ENCODE measurements at regions not wholly inside any gene's neighbourhood (a gene's known extent, or its start where the extent isn't known, plus 50 kb on each side); places are given as distances from the start of the nearest gene placed in this dataset.

DNA sequence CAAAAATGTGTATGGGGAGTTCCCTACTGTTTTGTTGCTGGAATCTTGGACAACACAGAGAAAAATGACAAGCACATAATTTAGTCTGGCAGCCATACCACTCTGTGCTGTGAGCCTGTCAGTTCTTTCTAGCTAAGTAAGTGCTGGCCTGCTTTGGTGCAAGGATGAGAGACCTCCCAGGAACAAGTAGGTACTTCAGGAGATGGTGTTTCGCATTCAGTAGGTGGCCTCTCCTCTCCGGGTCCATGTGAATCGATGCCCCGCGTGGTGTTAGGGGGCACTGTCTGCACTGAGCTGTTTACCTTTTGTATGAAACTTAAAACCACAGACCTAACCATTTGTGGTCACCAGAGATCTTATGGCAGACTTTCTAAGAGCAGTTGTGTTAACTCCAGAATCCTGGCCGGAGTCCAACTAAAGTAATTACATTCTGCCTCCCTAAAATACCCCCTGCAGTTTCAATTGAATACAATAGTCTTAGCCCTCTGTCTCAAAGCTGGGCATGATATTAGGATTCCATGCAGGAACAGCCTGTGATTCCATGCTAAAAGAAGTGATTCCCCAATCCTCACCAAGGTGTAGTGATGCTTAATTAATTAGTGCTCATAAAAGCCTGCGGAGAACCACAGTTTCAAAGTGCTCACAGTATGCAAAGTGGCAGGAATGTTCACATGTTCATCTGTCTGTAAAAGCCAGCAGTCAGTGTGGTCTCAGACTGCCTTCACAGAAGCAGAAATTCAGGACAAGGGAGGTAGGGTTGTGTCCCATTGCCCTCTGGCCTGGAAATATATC lies 64.2 kb downstream of the LLPH start (continued):
- TF ChIP-seq, protein P1, sequence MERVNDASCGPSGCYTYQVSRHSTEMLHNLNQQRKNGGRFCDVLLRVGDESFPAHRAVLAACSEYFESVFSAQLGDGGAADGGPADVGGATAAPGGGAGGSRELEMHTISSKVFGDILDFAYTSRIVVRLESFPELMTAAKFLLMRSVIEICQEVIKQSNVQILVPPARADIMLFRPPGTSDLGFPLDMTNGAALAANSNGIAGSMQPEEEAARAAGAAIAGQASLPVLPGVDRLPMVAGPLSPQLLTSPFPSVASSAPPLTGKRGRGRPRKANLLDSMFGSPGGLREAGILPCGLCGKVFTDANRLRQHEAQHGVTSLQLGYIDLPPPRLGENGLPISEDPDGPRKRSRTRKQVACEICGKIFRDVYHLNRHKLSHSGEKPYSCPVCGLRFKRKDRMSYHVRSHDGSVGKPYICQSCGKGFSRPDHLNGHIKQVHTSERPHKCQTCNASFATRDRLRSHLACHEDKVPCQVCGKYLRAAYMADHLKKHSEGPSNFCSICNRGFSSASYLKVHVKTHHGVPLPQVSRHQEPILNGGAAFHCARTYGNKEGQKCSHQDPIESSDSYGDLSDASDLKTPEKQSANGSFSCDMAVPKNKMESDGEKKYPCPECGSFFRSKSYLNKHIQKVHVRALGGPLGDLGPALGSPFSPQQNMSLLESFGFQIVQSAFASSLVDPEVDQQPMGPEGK (tag by site-specific recombination; IDR thresholded peaks at IDR 0.05), result peak; percentile 75
- TF ChIP-seq KLF7 (tag by site-specific recombination; IDR thresholded peaks at IDR 0.05; ENCODE audit: borderline replicate concordance) (no peak), ZNF23 (tag by site-specific recombination; IDR thresholded peaks at IDR 0.05; ENCODE audit: borderline replicate concordance) (no peak), SP3 (tag by site-specific recombination; IDR thresholded peaks at IDR 0.05) (no peak), ZNF645 (tag by site-specific recombination; IDR thresholded peaks at IDR 0.05) (no peak), IKZF3 (tag by site-specific recombination; IDR thresholded peaks at IDR 0.05) (peak; percentile 82), ZNF555 (tag by site-specific recombination; conservative IDR thresholded peaks at IDR 0.05) (no peak), MYNN (tag by site-specific recombination; IDR thresholded peaks at IDR 0.05; ENCODE audit: borderline replicate concordance) (no peak), ZNF426 (tag by site-specific recombination; IDR thresholded peaks at IDR 0.05) (no peak), ZBTB8A (tag by site-specific recombination; IDR thresholded peaks at IDR 0.05) (no peak), OVOL3 (tag by site-specific recombination; IDR thresholded peaks at IDR 0.05) (no peak), ZNF670 (tag by site-specific recombination; IDR thresholded peaks at IDR 0.05; ENCODE audit: low read depth) (no peak), GFI1B (tag by site-specific recombination; IDR thresholded peaks at IDR 0.05) (no peak), BCL11B (tag by site-specific recombination; IDR thresholded peaks at IDR 0.05; ENCODE audit: low read depth) (no peak), ZNF174 (tag by site-specific recombination; IDR thresholded peaks at IDR 0.05) (no peak), HOXA7 (CRISPR knock-in tag; IDR thresholded peaks at IDR 0.05; ENCODE audit: borderline replicate concordance) (no peak), ZNF146 (tag by site-specific recombination; IDR thresholded peaks at IDR 0.05) (no peak)
- TF ChIP-seq, protein P2, sequence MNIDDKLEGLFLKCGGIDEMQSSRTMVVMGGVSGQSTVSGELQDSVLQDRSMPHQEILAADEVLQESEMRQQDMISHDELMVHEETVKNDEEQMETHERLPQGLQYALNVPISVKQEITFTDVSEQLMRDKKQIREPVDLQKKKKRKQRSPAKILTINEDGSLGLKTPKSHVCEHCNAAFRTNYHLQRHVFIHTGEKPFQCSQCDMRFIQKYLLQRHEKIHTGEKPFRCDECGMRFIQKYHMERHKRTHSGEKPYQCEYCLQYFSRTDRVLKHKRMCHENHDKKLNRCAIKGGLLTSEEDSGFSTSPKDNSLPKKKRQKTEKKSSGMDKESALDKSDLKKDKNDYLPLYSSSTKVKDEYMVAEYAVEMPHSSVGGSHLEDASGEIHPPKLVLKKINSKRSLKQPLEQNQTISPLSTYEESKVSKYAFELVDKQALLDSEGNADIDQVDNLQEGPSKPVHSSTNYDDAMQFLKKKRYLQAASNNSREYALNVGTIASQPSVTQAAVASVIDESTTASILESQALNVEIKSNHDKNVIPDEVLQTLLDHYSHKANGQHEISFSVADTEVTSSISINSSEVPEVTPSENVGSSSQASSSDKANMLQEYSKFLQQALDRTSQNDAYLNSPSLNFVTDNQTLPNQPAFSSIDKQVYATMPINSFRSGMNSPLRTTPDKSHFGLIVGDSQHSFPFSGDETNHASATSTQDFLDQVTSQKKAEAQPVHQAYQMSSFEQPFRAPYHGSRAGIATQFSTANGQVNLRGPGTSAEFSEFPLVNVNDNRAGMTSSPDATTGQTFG (tag by site-specific recombination; IDR thresholded peaks at IDR 0.05; ENCODE audit: borderline replicate concordance), result no peak
- TF ChIP-seq, protein P3, sequence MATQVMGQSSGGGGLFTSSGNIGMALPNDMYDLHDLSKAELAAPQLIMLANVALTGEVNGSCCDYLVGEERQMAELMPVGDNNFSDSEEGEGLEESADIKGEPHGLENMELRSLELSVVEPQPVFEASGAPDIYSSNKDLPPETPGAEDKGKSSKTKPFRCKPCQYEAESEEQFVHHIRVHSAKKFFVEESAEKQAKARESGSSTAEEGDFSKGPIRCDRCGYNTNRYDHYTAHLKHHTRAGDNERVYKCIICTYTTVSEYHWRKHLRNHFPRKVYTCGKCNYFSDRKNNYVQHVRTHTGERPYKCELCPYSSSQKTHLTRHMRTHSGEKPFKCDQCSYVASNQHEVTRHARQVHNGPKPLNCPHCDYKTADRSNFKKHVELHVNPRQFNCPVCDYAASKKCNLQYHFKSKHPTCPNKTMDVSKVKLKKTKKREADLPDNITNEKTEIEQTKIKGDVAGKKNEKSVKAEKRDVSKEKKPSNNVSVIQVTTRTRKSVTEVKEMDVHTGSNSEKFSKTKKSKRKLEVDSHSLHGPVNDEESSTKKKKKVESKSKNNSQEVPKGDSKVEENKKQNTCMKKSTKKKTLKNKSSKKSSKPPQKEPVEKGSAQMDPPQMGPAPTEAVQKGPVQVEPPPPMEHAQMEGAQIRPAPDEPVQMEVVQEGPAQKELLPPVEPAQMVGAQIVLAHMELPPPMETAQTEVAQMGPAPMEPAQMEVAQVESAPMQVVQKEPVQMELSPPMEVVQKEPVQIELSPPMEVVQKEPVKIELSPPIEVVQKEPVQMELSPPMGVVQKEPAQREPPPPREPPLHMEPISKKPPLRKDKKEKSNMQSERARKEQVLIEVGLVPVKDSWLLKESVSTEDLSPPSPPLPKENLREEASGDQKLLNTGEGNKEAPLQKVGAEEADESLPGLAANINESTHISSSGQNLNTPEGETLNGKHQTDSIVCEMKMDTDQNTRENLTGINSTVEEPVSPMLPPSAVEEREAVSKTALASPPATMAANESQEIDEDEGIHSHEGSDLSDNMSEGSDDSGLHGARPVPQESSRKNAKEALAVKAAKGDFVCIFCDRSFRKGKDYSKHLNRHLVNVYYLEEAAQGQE (tag by site-specific recombination; IDR thresholded peaks at IDR 0.05), result no peak
- TF ChIP-seq, protein P4, sequence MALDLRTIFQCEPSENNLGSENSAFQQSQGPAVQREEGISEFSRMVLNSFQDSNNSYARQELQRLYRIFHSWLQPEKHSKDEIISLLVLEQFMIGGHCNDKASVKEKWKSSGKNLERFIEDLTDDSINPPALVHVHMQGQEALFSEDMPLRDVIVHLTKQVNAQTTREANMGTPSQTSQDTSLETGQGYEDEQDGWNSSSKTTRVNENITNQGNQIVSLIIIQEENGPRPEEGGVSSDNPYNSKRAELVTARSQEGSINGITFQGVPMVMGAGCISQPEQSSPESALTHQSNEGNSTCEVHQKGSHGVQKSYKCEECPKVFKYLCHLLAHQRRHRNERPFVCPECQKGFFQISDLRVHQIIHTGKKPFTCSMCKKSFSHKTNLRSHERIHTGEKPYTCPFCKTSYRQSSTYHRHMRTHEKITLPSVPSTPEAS (tag by site-specific recombination; IDR thresholded peaks at IDR 0.05), result no peak; the same call in 1 of the 2 replicates
- TF ChIP-seq, protein P5, sequence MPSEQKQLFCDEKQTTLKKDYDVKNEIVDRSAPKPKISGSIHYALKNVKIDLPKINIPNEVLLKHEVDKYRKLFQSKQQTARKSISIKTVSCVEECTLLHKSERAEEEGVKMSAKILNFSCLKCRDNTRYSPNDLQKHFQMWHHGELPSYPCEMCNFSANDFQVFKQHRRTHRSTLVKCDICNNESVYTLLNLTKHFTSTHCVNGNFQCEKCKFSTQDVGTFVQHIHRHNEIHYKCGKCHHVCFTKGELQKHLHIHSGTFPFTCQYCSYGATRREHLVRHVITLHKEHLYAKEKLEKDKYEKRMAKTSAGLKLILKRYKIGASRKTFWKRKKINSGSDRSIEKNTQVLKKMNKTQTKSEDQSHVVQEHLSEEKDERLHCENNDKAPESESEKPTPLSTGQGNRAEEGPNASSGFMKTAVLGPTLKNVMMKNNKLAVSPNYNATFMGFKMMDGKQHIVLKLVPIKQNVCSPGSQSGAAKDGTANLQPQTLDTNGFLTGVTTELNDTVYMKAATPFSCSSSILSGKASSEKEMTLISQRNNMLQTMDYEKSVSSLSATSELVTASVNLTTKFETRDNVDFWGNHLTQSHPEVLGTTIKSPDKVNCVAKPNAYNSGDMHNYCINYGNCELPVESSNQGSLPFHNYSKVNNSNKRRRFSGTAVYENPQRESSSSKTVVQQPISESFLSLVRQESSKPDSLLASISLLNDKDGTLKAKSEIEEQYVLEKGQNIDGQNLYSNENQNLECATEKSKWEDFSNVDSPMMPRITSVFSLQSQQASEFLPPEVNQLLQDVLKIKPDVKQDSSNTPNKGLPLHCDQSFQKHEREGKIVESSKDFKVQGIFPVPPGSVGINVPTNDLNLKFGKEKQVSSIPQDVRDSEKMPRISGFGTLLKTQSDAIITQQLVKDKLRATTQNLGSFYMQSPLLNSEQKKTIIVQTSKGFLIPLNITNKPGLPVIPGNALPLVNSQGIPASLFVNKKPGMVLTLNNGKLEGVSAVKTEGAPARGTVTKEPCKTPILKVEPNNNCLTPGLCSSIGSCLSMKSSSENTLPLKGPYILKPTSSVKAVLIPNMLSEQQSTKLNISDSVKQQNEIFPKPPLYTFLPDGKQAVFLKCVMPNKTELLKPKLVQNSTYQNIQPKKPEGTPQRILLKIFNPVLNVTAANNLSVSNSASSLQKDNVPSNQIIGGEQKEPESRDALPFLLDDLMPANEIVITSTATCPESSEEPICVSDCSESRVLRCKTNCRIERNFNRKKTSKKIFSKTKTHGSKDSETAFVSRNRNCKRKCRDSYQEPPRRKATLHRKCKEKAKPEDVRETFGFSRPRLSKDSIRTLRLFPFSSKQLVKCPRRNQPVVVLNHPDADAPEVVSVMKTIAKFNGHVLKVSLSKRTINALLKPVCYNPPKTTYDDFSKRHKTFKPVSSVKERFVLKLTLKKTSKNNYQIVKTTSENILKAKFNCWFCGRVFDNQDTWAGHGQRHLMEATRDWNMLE (tag by site-specific recombination; conservative IDR thresholded peaks at IDR 0.05; ENCODE audit: low read depth), result peak; percentile 18
